GM12872 (cell line): ENCODE measurements at regions not wholly inside any gene's neighbourhood (a gene's known extent, or its start where the extent isn't known, plus 50 kb on each side); places are given as distances from the start of the nearest gene placed in this dataset.

ENCODE experiments used
- TF ChIP-seq, protein P1 (sequence below): IDR thresholded peaks from 3 replicates; pipeline ENCODE4 v1.5.1; 2011; ENCODE audit warnings: low read depth, mild to moderate bottlenecking, low read length, moderate library complexity; ENCODE audit not compliant: insufficient read depth

- TF ChIP-seq, protein P1, sequence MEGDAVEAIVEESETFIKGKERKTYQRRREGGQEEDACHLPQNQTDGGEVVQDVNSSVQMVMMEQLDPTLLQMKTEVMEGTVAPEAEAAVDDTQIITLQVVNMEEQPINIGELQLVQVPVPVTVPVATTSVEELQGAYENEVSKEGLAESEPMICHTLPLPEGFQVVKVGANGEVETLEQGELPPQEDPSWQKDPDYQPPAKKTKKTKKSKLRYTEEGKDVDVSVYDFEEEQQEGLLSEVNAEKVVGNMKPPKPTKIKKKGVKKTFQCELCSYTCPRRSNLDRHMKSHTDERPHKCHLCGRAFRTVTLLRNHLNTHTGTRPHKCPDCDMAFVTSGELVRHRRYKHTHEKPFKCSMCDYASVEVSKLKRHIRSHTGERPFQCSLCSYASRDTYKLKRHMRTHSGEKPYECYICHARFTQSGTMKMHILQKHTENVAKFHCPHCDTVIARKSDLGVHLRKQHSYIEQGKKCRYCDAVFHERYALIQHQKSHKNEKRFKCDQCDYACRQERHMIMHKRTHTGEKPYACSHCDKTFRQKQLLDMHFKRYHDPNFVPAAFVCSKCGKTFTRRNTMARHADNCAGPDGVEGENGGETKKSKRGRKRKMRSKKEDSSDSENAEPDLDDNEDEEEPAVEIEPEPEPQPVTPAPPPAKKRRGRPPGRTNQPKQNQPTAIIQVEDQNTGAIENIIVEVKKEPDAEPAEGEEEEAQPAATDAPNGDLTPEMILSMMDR: no peak
Observed at GRCh38 chr9:15033316-15033715, 123.1 kb upstream of the FREM1 start.

GRCh38 chr9:15032860-15033259 lies 122.6 kb upstream of the FREM1 start:
- TF ChIP-seq, protein P1: no peak

DNA sequence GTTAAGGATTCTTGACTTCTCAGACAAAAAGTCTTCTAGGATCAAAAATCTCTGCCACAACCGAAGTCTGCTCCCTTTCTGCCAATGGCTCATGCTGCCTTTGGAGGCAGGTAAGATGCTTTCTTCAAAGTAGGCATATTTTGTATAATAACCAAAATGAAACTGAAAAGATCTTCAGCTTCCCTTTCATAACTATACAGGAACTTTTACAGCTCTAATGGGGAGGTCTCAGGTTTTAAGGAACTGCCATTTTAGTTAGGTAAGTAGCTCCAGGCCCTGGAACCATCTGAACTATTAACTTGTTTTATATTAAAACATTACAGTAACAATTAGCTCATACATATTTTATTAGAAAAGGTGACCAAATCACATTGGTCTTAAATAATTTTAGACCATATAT lies 110.9 kb upstream of the FREM1 start:
- TF ChIP-seq, protein P1: no peak

- TF ChIP-seq, protein P1: no peak
Observed at GRCh38 chr9:15018096-15018637, 107.9 kb upstream of the FREM1 start.

- TF ChIP-seq, protein P1: no peak
Observed at GRCh38 chr9:15010581-15010980, 100.4 kb upstream of the FREM1 start.

DNA sequence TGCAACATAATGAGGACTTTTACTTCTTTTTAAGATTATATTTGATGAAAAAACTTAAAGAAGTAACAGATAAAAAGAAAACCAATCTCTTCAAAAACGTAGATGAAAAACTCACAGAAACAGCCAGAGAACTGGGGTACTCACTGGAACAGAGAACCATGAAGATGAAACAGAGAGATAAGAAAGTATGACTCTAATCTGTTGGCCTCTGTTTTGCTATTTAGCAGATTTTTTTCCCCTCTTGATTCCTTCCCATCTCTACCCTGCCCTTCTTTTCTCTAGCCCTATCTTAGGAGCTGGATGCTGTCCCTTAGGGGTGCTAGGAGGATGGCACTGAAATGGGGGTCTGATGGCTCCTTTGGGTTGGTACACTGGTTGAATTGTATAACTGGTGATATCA lies 97.5 kb upstream of the FREM1 start:
- TF ChIP-seq, protein P1: no peak

DNA sequence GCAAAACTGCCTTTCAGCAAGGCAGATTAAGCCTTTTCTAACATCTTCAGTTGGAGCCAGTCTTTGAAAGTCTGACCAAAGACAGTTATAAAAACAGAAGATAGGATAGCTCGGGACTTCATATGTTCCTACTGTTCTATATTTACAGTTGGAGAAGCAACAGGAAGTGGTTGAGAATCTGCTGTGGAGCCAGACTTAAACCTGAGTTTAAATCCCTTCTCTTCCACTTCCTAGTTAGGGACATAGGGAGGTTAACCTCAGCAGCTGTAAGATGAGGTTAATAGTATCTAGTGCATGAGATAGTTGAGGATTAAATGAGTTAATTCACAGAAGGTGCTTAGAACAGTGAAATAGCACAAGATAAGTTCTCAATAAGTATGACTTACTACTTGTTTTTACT lies 84.5 kb upstream of the FREM1 start:
- TF ChIP-seq, protein P1: no peak
